ENCODE measurements at regions not wholly inside any gene's neighbourhood (a gene's known extent, or its start where the extent isn't known, plus 50 kb on each side); places are given as distances from the start of the nearest gene placed in this dataset.

DNA sequence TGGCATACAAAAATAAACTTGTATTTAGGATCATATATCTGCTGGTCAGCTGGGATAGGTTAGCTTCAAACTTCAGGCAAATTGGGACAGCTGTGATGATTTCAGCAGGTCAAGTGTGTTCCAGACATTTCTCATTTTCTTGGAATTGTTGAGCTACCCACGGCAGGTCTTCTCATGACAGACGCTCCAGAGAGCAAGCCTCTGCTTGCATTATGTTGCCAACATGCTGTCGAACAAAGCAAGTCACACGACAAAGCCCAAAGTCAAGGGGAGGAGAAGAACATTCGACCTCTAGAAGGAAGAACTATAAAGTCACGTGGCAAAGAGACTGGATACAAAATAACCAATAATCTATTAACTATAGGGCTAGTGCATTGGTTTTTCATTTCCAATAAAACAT, 103.5 kb downstream of the RAB18 start:
- peaks cover 4% of the 10 kb centered on the region for H3K9me3 Mint-ChIP-seq
- no peaks in the 10 kb centered on the region for H3K27me3 Mint-ChIP-seq (ENCODE audit: low read depth, poor library complexity)
- no peak overlapping the region for H3K4me3 Mint-ChIP-seq
- H3K4me1 Mint-ChIP-seq = peaks cover 14% of the 10 kb centered on the region
- TF ChIP-seq, protein P1, sequence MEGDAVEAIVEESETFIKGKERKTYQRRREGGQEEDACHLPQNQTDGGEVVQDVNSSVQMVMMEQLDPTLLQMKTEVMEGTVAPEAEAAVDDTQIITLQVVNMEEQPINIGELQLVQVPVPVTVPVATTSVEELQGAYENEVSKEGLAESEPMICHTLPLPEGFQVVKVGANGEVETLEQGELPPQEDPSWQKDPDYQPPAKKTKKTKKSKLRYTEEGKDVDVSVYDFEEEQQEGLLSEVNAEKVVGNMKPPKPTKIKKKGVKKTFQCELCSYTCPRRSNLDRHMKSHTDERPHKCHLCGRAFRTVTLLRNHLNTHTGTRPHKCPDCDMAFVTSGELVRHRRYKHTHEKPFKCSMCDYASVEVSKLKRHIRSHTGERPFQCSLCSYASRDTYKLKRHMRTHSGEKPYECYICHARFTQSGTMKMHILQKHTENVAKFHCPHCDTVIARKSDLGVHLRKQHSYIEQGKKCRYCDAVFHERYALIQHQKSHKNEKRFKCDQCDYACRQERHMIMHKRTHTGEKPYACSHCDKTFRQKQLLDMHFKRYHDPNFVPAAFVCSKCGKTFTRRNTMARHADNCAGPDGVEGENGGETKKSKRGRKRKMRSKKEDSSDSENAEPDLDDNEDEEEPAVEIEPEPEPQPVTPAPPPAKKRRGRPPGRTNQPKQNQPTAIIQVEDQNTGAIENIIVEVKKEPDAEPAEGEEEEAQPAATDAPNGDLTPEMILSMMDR (IDR thresholded peaks at IDR 0.05) = no peak
- no peaks in the 10 kb centered on the region for H3K36me3 Mint-ChIP-seq (ENCODE audit: low read depth)
- DNase-seq = no peak
- H3K27ac Mint-ChIP-seq = no peak overlapping the region

DNA sequence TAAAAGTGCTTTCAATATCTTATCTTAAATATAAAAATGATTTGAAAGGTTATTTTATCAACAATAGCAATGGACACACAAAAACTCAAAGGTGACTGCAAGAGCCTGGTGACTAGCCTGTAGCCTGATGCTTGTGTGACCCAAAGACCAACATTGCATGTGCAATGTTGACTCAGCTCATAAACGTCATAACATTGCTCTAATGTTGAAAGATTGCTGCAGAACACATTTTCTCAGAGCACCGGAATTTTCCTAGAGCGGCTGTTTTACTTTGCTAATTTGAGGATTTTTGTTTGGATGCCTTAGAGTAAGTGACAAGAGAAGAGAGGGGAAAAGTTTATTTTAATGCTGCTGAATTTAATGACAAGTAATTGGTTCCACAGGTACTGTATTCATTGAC, 107.1 kb downstream of the RAB18 start:
- peaks cover 4% of the 10 kb centered on the region for H3K27me3 Mint-ChIP-seq (ENCODE audit: low read depth, poor library complexity)
- H3K4me3 Mint-ChIP-seq = no peak overlapping the region
- H3K9me3 Mint-ChIP-seq = peaks cover 5% of the 10 kb centered on the region
- no peaks in the 10 kb centered on the region for H3K36me3 Mint-ChIP-seq (ENCODE audit: low read depth)
- TF ChIP-seq, protein P1 (IDR thresholded peaks at IDR 0.05) = no peak
- no peak for DNase-seq
- H3K27ac Mint-ChIP-seq = peak overlapping the region; percentile 43
- peaks cover 33% of the 10 kb centered on the region for H3K4me1 Mint-ChIP-seq

- Mint-ChIP-seq H3K27ac (peak overlapping the region; percentile 81), H3K4me1 (peaks cover 33% of the 10 kb centered on the region), H3K9me3 (peaks cover 5% of the 10 kb centered on the region), H3K27me3 (ENCODE audit: low read depth, poor library complexity) (peaks cover 4% of the 10 kb centered on the region), H3K4me3 (no peak overlapping the region), H3K36me3 (ENCODE audit: low read depth) (no peaks in the 10 kb centered on the region)
- DNase-seq = no peak
- TF ChIP-seq, protein P1 (IDR thresholded peaks at IDR 0.05) = no peak
Observed at GRCh38 chr10:27611744-27612550, 107.8 kb downstream of the RAB18 start.

GRCh38 chr10:27612551-27613035, 108.5 kb downstream of the RAB18 start:
- TF ChIP-seq, protein P1 (IDR thresholded peaks at IDR 0.05) = no peak
- H3K4me1 Mint-ChIP-seq = peaks cover 33% of the 10 kb centered on the region
- H3K36me3 Mint-ChIP-seq (ENCODE audit: low read depth) = no peaks in the 10 kb centered on the region
- DNase-seq = no peak
- H3K27ac Mint-ChIP-seq = peak overlapping the region; percentile 81
- H3K4me3 Mint-ChIP-seq = no peak overlapping the region
- peaks cover 5% of the 10 kb centered on the region for H3K9me3 Mint-ChIP-seq
- peaks cover 4% of the 10 kb centered on the region for H3K27me3 Mint-ChIP-seq (ENCODE audit: low read depth, poor library complexity)

DNA sequence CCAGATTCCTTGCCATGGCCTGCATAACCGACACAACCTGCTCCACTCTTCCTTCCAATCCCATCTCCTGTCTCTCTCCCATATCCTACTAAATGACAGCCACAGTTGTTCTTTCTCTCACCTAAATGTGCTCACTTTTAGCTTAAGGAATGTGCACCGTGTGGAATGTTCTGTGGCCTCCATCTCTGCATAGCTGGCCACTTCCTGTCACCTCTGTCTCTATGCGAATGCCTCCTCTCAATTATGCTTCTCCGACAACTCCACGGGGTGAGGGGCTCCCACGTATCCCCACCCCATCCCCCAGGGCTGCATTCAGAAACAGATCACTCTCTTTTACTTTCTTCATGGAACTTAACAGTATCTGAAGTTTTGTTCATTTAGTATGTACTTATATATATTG, 110.7 kb downstream of the RAB18 start:
- no peaks in the 10 kb centered on the region for H3K36me3 Mint-ChIP-seq (ENCODE audit: low read depth)
- peaks cover 42% of the 10 kb centered on the region for H3K4me1 Mint-ChIP-seq
- no peak for DNase-seq
- H3K9me3 Mint-ChIP-seq = peaks cover 9% of the 10 kb centered on the region
- no peak overlapping the region for H3K4me3 Mint-ChIP-seq
- peaks cover 8% of the 10 kb centered on the region for H3K27me3 Mint-ChIP-seq (ENCODE audit: low read depth, poor library complexity)
- no peak overlapping the region for H3K27ac Mint-ChIP-seq
- TF ChIP-seq, protein P1 (IDR thresholded peaks at IDR 0.05) = no peak
